ENCODE measurements at regions not wholly inside any gene's neighbourhood (a gene's known extent, or its start where the extent isn't known, plus 50 kb on each side); places are given as distances from the start of the nearest gene placed in this dataset.

DNA sequence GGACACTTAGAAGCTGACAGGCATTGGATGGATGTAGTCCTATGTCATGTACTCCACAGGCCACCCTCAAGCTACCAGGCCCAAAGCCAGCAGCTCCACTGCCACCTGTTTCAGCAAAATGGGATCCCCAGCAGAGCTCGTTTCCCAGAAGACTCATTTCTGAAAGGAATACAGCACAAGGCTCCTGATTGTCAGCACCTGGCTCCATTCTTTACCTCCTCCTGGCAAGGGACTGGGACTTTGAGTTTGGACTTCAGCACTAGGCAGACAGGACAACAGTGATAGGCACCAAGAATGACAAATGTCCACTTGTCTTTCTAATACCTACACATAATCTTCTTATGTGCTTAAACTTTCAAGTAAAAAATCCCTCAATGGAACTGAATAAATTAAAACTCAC is 150.4 kb upstream of the RXFP2 start:
- TF ChIP-seq POLR2A (IDR thresholded peaks at IDR 0.05) (no peak), CTCF (IDR thresholded peaks at IDR 0.05) (no peak)

Measured in adrenal gland (tissue), 5 donors.